ENCODE measurements at regions not wholly inside any gene's neighbourhood (a gene's known extent, or its start where the extent isn't known, plus 50 kb on each side); places are given as distances from the start of the nearest gene placed in this dataset.
"Not testable (repeated sequence)": the region's sequence is repeated elsewhere in the genome, so short reads cannot be mapped to it uniquely, and the experiment has no call there.

GRCh38 chr20:11708223-11708622 lies 209.5 kb upstream of the BTBD3 start (continued):
- TF ChIP-seq HNF1B (CRISPR knock-in tag; IDR thresholded peaks at IDR 0.05) (peak; percentile 40; the same call in 1 of the 2 replicates), SOX5 (CRISPR knock-in tag; IDR thresholded peaks at IDR 0.05; ENCODE audit: borderline replicate concordance) (peak; percentile 70; the same call in 1 of the 2 replicates), HOMEZ (CRISPR knock-in tag; IDR thresholded peaks at IDR 0.05; ENCODE audit: low read depth) (peak; percentile 85; the same call in 1 of the 2 replicates), NR2F6 (CRISPR knock-in tag; IDR thresholded peaks at IDR 0.05) (0 out of 2 replicates have a peak, but pooled peaks have one; percentile 25), FOXP1 (CRISPR knock-in tag; IDR thresholded peaks at IDR 0.05) (0 out of 2 replicates have a peak, but pooled peaks have one; percentile 31), HMG20A (CRISPR knock-in tag; IDR thresholded peaks at IDR 0.05; ENCODE audit: borderline replicate concordance) (peak; percentile 49; the same call in 1 of the 2 replicates), CEBPG (CRISPR knock-in tag; IDR thresholded peaks at IDR 0.05) (peak; percentile 58), TFAP4 (IDR thresholded peaks at IDR 0.05; ENCODE audit: borderline replicate concordance, low read depth) (peak; percentile 32; the same call in 1 of the 2 replicates), ZNF432 (CRISPR knock-in tag; IDR thresholded peaks at IDR 0.05; ENCODE audit: borderline replicate concordance) (peak; percentile 96), TCF7 (IDR thresholded peaks at IDR 0.05; ENCODE audit: low read depth) (peak; percentile 40; the same call in 1 of the 2 replicates), ZBED4 (CRISPR knock-in tag; IDR thresholded peaks at IDR 0.05; ENCODE audit: borderline replicate concordance) (peak; percentile 25; the same call in 1 of the 2 replicates), FOSL2 (CRISPR knock-in tag; IDR thresholded peaks at IDR 0.05) (0 out of 2 replicates have a peak, but pooled peaks have one; percentile 6), ZBTB20 (CRISPR knock-in tag; IDR thresholded peaks at IDR 0.05; ENCODE audit: borderline replicate concordance, low read depth) (peak; percentile 46; the same call in 1 of the 2 replicates), ZNF256 (CRISPR knock-in tag; conservative IDR thresholded peaks at IDR 0.05) (peak; percentile 80; the same call in 1 of the 2 replicates), MLX (CRISPR knock-in tag; IDR thresholded peaks at IDR 0.05) (peak; percentile 75; the same call in 1 of the 2 replicates)
- TF ChIP-seq NR2F6, FOXP1 (IDR thresholded peaks at IDR 0.05): not testable (repeated sequence)
